Esophagus muscularis mucosa (tissue), 4 donors: ENCODE measurements at regions not wholly inside any gene's neighbourhood (a gene's known extent, or its start where the extent isn't known, plus 50 kb on each side); places are given as distances from the start of the nearest gene placed in this dataset.

Experiments
- CTCF ChIP-seq, 3 experiments: fragments of 200-600 bp in 2 of 3; fragments of 450-650 bp in 1 of 3; sonication (generic) in 2 of 3; IDR thresholded peaks; one replicate each; pipeline ENCODE4 v1.5.1; 2017 to 2019; ENCODE audit warnings: antibody characterized with exemption in 3 of 3, mild to moderate bottlenecking in 2 of 3, moderate library complexity in 1 of 3
- EP300 ChIP-seq: sonication (generic); formaldehyde crosslinking; IDR thresholded peaks from one replicate; pipeline ENCODE4 v1.6.1; 2017; ENCODE audit warnings: antibody characterized with exemption
- POLR2AphosphoS5 ChIP-seq, 2 donors: sonication (generic); formaldehyde crosslinking; IDR thresholded peaks; one replicate each; pipeline ENCODE4 v1.6.1; 2017; ENCODE audit warnings: antibody characterized with exemption in 2 of 2

GRCh38 chr11:103794262-103794661, 242.2 kb upstream of the DDI1 start:
- TF ChIP-seq CTCF (IDR thresholded peaks at IDR 0.05) (no peak), EP300 (no peak), POLR2AphosphoS5 (IDR thresholded peaks at IDR 0.05) (no peak)
